ENCODE measurements at regions not wholly inside any gene's neighbourhood (a gene's known extent, or its start where the extent isn't known, plus 50 kb on each side); places are given as distances from the start of the nearest gene placed in this dataset.

DNA sequence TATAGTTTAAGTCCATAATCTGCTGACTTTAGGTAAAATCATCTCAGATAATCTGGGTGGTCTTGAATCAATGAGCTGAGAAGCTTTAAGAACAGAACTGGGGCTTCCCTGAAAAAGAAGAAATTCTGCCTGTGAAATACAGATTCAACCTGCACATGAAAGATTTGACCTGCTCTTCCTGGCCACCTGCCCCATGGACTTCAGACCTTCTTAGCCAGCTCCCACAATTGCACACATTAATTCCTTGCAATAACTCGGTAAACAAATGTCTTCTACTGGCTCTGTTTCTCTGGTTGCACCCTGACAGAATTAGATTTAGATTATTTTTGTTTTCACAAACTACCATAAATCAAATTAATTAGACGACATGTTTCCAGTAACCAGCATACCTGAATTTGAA, 2117.9 kb upstream of the C9orf72 start:
- no peak for DNase-seq (ENCODE audit: insufficient read length, low spot score)
- FAIRE-seq = no peak

DNA sequence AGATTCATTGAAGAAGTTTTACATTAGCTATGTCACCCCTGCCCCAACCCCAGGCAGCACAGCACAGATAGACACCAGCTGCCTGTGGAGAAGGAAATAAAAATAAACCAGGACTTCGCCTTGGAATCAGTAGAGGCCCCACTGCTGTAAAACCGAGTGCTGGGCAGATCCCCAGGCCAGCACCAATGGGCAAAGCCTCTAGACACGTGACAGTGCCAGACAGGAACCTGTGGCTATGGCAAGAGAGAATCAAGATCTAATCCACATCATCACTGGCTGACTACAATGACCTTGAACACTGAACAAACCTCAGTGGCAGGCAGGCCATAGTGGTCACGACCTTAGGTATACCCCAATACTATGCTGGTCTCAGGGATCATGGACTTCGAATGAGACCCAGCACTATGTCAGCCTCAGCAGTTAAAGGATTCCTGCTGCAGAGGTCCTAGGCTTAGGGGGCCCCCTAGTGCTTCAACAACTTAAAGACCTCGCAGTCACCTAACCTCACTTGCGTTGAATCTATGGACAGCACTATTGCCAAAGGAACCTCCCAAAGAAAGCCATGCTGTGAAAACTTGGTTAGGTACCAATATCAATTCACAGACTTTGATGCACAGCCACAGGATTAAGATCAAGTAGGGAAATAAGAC, 2118.6 kb upstream of the C9orf72 start:
- FAIRE-seq (no peak), DNase-seq (ENCODE audit: insufficient read length, low spot score) (no peak)

GRCh38 chr9:29697011-29697410, 2123.7 kb upstream of the C9orf72 start:
- no peak for FAIRE-seq
- DNase-seq (ENCODE audit: insufficient read length, low spot score) = no peak

DNA sequence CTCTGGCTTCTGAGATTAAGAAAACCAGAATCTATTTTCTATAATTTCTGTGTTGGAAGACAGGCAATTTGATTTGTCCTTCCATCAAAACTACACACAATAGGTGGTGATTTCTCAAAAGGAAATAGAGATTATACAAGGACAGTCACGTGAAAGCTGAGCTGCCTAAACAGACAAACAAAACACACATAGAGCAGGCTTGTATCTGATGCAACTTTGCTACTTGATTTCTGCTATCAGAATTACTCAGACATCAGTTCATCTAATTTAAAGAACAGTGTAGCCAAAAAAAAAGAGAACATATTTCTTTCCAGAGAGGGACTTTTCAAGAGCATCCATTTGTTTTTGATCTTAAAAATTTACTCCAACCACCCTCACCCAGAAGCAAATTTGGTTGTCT, 2128.3 kb upstream of the C9orf72 start:
- DNase-seq (ENCODE audit: insufficient read length, low spot score) (no peak), FAIRE-seq (no peak)

- no peak for FAIRE-seq
- no peak for DNase-seq (ENCODE audit: insufficient read length, low spot score)
These were observed 2128.7 kb upstream of the C9orf72 start for GRCh38 chr9:29701971-29702370.

DNA sequence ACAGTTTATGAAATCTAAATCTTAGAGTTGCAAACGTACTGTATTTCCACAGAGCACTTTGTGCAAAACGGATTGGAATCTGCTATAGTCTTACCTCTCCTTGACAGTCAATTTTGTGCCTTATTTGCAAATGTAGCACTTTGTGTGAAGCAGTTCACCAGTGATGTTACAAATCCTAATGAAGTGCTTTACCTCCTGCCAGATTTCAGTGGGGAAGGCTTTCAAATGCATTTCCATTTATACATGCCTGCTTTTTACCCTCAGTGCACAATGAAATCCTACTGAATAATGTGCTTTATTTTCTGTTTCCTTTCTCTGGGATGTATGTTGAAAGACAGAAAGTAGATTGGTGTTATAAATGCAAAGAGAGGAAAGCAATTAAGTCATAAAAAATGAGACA, 2141.6 kb upstream of the C9orf72 start:
- DNase-seq (ENCODE audit: insufficient read length, low spot score) (no peak), FAIRE-seq (no peak)

DNA sequence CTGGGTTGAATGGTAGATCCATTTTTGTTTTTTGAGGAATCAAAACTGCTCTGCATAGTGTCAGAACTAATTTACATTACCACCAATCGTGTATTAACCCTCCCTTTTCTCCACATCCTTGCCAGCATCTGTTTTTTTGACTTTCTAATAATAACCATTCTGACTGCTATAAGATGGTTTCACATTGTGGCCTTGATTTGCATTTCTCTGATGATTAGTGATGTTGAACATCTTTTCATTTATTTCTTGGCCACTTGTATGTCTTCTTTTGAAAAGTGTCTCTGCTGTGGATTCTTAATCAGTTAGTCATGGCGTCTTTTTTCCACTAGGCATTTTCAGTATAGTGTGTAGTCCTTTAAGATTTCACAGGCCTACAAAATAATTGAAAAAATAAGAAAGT, 2144.3 kb upstream of the C9orf72 start:
- FAIRE-seq (no peak), DNase-seq (ENCODE audit: insufficient read length, low spot score) (no peak)

DNA sequence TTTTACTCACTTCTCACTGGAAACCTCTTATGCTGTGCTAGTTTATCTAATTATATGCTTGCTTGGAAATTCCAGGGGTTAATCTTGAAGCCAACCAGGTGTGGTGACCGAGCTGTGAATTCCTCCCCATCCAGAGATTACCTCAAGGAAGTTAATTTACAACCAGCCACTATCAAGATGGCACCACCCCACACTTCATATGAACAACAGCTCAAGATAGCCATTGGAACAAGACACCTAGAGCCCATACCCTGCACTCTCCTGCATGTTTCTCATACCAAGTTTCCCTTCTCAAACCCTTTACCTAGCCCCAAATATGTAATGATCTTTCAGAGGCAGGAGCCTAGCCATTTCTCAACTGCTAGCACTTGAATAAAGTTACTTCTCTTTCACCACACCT, 2156.9 kb upstream of the C9orf72 start:
- no peak for DNase-seq (ENCODE audit: insufficient read length, low spot score)
- FAIRE-seq = no peak

- FAIRE-seq (no peak), DNase-seq (ENCODE audit: insufficient read length, low spot score) (no peak)
These were observed 2167.2 kb upstream of the C9orf72 start for GRCh38 chr9:29740518-29740917.

DNA sequence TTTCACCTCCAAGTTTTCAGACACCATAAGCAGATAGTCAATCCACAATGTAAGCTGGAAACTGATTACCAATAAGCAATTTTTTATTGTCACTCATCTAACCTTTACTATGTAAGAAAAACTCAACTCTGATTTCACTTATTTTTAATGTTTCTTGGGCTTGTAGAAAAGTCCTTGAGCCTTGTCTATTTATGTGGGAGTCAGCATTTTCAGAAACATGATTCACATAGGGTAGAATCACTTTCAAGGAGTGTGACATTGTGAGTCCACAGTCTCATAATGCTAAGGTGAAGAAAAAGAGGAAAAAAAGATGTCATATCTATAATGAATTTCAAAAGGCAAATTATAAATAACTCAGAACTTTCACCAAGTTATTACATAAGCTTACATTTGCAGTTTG, 2167.9 kb upstream of the C9orf72 start:
- DNase-seq (ENCODE audit: insufficient read length, low spot score) (no peak), FAIRE-seq (no peak)

DNA sequence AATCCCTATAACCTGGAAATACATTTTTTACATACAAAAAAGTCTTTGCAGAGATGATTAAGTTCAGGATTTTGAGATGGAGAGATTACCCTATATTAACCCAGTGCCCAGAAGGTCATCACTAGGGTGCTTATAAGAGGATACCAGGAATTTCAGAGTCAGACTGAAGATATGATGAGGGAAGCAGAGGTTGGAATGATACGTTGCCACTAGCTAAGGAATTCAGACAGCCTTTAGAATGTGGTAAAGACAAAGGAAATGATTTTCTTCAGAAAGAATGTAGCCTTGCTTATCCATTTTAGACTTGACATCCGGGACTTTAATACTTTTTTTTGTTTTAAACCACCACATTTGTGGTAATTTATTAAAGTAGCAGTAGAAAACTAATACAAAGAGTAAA, 2176.8 kb upstream of the C9orf72 start:
- no peak for FAIRE-seq
- peak; percentile 2 for DNase-seq (ENCODE audit: insufficient read length, low spot score)

DNA sequence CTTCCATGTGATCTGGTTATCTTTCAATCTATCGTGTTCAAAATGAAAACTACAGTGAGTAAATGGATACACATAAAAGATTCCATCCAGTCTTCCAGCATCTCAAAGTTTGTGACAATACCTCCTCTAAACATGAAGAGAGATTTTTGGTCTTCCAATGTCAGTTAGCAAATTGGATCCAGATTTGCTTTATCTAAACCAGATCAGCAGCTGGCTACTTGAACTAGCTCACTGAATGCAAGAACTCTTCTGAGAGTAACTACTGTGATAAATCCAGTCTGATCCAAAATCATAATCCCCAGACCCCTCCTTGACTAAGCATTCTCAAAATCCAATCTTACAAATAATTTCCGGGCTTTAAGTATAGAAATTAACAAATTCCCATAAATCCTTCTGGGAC, 2177.9 kb upstream of the C9orf72 start:
- DNase-seq (ENCODE audit: insufficient read length, low spot score) (no peak), FAIRE-seq (no peak)

DNA sequence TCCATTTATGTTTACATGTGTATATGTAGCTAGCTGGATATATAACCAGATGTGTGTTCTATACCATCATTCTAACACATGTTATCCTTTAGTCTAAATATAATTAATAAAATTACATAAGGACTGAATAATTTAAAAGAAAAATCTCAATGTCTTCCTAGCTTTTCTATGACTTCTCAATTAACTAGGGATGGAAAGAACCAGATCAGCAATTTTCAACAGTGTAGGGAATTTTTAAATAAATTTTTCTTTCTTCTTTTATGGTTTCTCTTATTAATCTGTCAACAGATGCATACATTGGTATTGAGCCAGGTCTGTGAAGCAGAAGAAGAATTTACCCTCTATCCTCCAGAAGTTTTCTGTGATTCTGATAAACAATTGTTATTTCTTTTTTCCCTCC, 2180.4 kb upstream of the C9orf72 start:
- FAIRE-seq (no peak), DNase-seq (ENCODE audit: insufficient read length, low spot score) (no peak)

DNA sequence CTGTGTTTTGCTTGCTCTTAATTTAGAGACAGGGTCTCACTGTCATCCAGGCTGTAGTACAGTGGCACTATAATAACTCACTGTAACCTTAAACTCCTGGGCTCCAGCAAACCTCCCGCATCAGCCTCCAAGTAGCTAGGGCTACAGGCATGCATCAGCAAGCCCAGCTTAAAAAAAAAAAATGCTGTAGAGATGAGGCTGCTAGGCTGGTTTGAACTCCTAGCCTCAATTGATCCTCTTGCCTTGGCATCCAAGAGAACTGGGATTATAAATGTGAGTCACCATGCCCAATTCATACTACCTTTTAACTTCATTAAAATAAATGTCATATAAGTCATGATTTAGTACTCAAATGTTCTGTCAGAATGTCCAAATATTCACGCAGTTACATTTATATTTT, 2195.7 kb upstream of the C9orf72 start:
- FAIRE-seq (no peak), DNase-seq (ENCODE audit: insufficient read length, low spot score) (no peak)

GRCh38 chr9:29773676-29774075, 2200.4 kb upstream of the C9orf72 start:
- DNase-seq (ENCODE audit: insufficient read length, low spot score) (no peak), FAIRE-seq (no peak)

DNA sequence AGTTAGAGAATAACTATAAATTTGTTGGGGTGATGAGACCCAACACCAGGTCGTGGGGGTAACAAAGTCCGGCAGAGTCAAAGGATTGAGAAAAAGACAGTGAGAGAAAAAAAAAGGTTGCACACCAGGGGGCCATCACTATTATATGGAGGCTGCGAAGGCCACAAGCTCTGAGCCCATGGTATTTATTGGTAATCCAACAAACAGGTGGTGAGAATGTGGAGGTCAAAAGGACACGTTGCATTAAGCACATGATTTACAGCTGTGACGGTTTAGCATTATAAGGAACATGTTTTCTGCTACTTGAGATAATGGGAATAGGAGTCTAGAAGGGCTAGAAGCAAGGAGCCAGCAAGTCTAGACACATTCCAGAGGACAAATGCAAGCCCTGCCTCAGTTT, 2202.2 kb upstream of the C9orf72 start:
- FAIRE-seq (no peak), DNase-seq (ENCODE audit: insufficient read length, low spot score) (no peak)

DNA sequence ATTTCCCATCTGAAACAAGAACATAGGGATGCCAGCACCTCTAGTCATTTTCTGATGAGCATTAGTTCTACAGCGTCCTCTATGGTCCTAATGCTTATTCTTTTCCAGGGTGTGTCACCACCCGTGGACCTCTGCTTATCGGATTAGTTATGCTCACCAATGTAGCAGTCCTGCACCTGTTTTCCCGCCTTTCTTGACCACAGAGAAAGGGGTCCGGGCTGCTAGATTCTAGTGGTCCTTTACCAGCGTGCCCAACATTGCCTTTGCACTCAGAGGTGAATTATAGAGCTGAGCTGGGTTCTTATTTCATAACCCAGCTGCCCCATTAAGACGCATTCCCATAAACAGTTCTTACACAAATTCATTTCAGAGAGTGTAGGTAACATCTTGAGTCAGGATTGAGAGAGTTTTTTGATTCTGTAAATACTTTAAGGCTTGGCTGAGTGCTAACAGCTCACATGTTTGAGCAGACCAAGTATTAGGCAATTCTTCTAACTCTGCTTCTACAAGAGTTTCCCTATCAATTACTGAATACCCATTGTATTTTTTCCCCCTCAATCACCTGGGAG, 2205.1 kb upstream of the C9orf72 start:
- FAIRE-seq (no peak), DNase-seq (ENCODE audit: insufficient read length, low spot score) (no peak)

DNA sequence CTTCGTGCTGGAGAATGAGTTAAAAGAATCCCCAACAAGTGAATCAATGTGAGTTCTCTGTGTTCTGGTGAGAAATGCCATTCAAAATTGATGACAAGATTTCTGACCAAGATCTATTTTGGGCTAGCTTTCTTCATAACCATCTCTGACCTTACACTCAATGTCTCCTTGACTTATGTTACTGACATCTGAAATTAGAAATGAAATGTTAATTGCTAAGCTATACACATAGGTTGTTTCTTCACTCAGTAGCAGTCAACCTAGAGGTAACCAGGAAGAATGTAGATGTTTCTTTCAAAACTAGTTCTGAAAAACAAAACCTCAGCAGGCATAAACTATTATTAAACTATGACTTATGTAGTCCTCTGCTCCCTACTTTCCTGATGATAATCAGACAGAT, 2220.7 kb upstream of the C9orf72 start:
- DNase-seq (ENCODE audit: insufficient read length, low spot score) (no peak), FAIRE-seq (no peak)

DNA sequence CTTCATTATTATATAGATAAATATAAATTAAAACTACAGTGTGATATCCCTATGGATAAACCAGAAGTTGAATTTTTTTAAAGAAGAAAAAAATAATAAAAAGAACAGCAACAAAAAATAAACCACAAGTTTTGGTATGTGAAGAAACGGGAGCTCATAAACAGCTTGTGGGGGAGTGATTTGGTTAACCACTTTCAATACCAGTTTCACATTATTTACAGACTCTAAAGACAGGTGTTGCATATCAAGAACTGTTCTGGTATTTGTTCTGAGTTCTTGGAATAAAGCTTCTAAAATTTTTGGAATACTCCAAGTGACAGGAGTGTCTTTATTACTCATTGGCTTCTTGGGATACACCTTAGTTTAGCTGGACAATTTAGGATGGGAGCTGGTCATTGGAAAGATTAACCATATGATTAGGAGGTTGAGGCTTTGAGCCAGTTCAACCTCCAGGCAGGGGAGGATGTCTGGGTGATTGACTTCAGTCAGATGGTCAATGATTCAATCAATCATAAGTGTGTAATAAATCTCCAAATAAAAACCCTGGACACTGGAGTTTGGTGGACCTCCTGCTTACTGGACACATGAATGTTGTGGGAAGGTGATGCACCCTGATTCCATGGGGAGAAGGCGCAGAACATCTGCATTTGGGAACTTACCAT, 2223.1 kb upstream of the C9orf72 start:
- FAIRE-seq = no peak

GRCh38 chr9:29798599-29798998, 2225.3 kb upstream of the C9orf72 start:
- DNase-seq (ENCODE audit: insufficient read length, low spot score) (no peak), FAIRE-seq (no peak)

More for the DNA sequence above, 2223.1 kb upstream of the C9orf72 start:
- DNase-seq (ENCODE audit: insufficient read length, low spot score) = no peak

DNA sequence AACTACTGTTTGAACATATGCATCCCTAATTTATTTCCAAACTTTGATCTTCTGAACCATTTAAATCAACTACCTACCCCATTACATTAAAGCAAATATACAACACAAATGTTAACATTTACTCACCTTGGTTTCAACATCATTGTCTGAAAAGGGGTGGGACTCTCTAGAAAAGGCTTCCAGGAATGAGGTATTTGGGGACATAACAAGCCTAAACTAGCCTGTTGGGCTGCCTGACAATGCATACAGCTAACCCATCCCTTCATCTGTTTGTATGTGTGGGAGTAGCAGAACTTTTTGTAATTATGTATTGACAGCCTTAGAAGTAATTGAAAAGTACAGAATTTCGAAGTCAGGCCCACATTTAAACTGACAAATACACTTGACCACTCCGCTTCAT, 2225.9 kb upstream of the C9orf72 start:
- FAIRE-seq (no peak), DNase-seq (ENCODE audit: insufficient read length, low spot score) (no peak)

DNA sequence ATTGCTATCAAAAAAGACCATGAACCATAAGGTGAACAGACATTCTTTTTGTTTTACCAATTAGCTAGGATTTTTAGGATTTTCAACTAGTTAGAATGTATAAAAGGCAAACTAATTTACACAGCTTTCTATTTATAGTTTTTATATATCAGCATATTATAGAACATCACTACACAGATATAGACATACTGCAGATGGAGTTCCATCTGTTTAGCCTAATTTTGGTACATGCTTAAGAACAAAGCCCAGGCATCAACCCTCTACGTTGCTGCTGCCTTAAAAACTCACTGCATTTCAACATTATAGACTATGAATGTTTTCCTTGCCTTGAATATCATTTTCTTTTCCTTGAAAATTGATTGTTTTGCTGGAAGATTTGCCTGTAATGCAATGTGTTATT, 2227.5 kb upstream of the C9orf72 start:
- DNase-seq (ENCODE audit: insufficient read length, low spot score) (no peak), FAIRE-seq (no peak)

All from HTR-8/SVneo (cell line).